A549 (cell line): ENCODE measurements at regions not wholly inside any gene's neighbourhood (a gene's known extent, or its start where the extent isn't known, plus 50 kb on each side); places are given as distances from the start of the nearest gene placed in this dataset.

ENCODE experiments used
- CHD2 ChIP-seq: fragments of 150-350 bp; IDR thresholded peaks from 2 replicates; pipeline ENCODE4 v1.6.1; 2014; ENCODE audit warnings: low read length; ENCODE audit not compliant: partially characterized antibody
- CHD4 ChIP-seq: fragments of 200-600 bp; sonication (generic); IDR thresholded peaks from 2 replicates; pipeline ENCODE4 v1.6.1; 2016; ENCODE audit warnings: antibody characterized with exemption, mild to moderate bottlenecking, borderline replicate concordance
- CTCF ChIP-seq: fragments of >200 bp; sonication (Bioruptor Twin); formaldehyde crosslinking; IDR thresholded peaks from 3 replicates; pipeline ENCODE4 v1.5.1; 2016
- MAZ ChIP-seq: fragments of 150-350 bp; IDR thresholded peaks from 2 replicates; pipeline ENCODE4 v1.6.1; 2014; ENCODE audit warnings: antibody characterized with exemption, low read depth, low read length, borderline replicate concordance
- POLR2A ChIP-seq: IDR thresholded peaks from 2 replicates; pipeline ENCODE4 v1.6.1; 2012; ENCODE audit warnings: mild to moderate bottlenecking, low read length
- POLR2AphosphoS2 ChIP-seq: conservative IDR thresholded peaks from 2 replicates; pipeline ENCODE4 v1.6.1; 2012; ENCODE audit warnings: low read length, improper control_type of control experiment, inconsistent platforms
- RAD21 ChIP-seq, 2 experiments: fragments of >200 bp in 1 of 2; sonication (Bioruptor Twin) in 1 of 2; formaldehyde crosslinking in 1 of 2; IDR thresholded peaks in 1 of 2; conservative IDR thresholded peaks in 1 of 2; 2 replicates in 1 of 2; 3 replicates in 1 of 2; pipeline ENCODE4 v1.6.1; 2012 to 2018; ENCODE audit warnings: inconsistent platforms in 1 of 2
- USF2 ChIP-seq: fragments of 450-650 bp; IDR thresholded peaks from 2 replicates; pipeline ENCODE4 v1.6.1; 2014; ENCODE audit warnings: antibody characterized with exemption

- TF ChIP-seq POLR2A (no peak), CTCF (no peak), USF2 (no peak), RAD21 (conservative IDR thresholded peaks at IDR 0.05 in 1 of 2, IDR thresholded peaks at IDR 0.05 in 1 of 2) (no peak), CHD4 (no peak), CHD2 (no peak), MAZ (no peak), POLR2AphosphoS2 (no peak)
Observed at GRCh38 chr21:28177124-28177523, 815.6 kb downstream of the LTN1 start.
